HS-5 (cell line): ENCODE measurements at regions not wholly inside any gene's neighbourhood (a gene's known extent, or its start where the extent isn't known, plus 50 kb on each side); places are given as distances from the start of the nearest gene placed in this dataset.
"Not testable (repeated sequence)": the region's sequence is repeated elsewhere in the genome, so short reads cannot be mapped to it uniquely, and the experiment has no call there.

ENCODE experiments used
- DNase-seq: peaks from one replicate; pipeline ENCODE4 v3.0.0-alpha.2; 2012; ENCODE audit warnings: low read depth

DNA sequence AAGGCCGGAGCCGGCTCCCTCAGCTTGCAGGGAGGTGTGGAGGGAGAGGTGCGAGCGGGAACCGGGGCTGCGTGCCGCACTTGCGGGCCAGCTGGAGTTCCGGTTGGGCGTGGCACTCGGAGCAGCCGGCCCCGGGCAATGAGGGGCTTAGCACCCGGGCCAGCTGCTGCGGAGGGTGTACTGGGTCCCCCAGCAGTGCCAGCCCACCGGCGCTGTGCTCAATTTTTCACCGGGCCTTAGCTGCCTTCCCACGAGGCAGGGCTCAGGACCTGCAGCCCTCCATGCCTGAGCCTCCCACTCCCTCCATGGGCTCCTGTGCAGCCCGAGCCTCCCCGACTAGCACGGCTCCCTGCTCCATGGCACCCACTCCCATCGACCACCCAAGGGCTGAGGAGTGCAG, 62.2 kb upstream of the ANKRD55 start:
- DNase-seq: not testable (repeated sequence)

DNA sequence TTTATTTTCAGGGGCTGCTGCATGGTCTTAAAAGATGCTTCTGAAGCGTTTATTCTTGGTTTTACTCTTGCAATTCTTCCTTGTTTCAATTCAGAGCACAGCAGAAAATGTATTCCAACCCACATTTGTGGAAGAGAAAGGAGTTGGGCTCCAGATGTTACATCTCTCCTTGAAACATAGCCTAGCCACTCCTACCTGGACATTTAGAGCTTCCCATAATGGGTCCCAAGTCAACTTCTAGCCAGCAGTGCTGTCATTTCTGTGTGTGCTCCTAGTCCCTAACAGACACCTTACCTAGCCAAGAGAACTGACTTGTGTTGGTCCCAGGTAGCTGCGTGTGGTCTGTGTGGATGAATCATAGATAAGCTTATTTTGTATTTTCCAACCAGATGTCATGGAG, 61.2 kb upstream of the ANKRD55 start:
- DNase-seq: no peak

DNA sequence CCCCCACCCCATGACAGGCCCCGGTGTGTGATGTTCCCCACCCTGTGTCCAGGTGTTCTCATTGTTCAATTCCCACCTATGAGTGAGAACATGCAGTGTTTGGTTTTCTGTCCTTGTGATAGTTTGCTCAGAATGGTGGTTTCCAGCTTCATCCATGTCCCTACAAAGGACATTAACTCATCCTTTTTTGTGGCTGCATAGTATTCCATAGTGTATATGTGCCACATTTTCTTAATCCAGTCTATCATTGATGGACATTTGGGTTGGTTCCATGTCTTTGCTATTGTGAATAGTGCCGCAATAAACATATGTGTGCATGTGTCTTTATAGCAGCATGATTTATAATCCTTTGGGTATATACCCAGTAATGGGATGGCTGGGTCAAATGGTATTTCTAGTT, 59.7 kb upstream of the ANKRD55 start:
- DNase-seq: not testable (repeated sequence)

DNA sequence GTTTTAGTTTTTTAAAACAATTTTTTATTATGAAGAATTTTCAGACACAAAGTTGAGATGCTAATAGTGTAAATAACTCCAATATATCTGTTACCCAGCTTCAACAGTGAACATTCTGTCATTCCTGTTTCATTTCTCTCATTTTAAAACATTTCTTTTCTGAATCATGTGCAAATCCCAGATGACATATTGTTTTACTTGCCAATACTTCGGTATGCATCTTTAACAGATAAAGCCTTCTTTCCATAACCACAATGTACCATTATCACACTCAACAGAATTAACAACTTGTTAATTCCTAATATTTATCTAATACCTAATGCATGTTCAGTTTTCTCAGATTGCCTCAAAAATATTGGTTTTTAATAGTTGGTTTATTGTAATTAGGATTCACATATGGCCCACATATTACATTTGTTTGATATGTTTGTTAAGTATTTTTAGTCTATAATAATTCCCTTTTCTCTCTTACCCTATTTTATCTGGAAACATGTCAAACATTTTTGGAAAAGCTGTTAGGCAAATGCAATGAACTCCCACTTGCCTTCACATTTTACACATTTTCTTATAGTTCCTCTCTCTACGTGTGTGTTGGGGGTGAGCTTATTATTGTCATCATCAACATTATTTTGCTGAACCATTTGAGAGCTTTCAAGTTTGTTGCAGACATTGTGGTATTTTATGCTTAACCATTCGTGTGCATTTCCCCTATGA, 58.7 kb upstream of the ANKRD55 start:
- DNase-seq: no peak

DNA sequence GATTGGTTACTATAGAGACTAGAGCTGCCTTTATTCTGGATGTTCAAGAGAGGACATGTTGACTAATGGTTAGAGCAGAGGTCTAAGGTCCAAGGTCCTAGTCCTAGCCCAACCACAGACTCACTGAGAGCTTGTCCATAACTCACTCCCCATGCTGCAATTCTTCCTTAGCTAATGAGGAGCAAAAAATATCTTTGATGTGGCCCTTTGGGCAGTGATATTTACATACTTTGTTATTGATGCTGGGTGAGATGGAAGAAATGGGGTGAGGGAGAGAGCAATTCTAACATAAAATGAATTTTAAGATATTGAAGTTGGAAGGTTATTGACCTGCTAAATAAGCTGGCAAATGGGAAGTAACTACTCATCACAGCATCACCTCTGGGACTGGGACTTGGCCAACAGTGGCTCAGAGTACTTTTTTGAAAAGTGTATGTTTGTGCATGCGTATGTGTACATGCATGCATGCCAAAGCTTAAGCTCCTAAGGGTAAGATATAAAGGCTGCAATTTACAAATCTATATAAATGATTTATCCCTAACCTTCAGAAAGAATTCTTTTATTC, 58.0 kb upstream of the ANKRD55 start:
- no peak for DNase-seq

DNA sequence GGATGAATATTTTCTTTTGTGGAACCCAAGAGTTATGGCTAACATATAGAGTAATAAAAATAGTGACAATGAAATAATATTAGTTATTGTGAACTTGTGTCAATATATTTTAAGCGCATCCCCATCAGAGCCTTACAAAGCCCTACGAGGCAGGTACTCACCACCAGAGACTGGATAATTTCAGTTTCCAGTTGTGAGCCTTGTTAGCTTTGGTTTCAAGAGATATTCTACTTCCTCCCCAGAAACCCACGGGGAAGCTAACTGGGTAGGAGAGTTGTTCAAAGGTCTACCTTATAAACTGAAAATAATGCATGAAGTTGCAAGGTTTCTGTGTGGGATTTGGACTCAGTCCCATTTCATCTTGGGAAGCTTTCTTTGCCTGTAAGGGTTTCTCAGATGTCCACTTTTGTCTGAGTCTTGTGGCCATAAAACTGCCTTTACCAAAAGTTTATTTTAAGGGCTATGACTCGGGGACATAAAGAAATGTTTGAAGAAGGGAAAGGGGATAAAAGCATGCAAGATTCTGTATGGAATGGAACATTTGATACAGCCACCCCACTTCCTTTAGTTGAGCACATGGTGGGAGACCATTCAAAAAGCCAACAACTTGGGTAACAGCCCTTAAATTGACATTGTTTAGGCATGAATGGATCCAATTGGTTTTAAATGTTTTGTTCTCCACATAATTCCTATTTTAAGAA, 57.4 kb upstream of the ANKRD55 start:
- no peak for DNase-seq

DNA sequence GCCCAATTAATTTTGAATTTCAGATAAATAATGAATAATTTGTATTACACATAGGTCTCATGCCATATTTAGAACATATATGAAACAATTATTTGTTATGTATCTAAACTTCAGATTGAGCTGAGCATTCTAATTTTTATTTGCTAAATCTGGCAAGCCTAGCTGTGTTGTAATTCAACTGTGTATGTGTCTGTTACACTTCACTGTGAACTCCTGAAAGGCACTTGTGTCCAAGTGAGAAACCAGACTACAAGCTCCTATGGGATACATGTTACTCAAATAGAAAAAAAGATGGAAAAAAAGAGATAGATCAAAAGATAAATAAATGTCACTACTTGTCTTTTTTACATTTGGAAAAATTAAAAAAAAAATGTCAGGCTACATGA, 56.5 kb upstream of the ANKRD55 start:
- DNase-seq: no peak

DNA sequence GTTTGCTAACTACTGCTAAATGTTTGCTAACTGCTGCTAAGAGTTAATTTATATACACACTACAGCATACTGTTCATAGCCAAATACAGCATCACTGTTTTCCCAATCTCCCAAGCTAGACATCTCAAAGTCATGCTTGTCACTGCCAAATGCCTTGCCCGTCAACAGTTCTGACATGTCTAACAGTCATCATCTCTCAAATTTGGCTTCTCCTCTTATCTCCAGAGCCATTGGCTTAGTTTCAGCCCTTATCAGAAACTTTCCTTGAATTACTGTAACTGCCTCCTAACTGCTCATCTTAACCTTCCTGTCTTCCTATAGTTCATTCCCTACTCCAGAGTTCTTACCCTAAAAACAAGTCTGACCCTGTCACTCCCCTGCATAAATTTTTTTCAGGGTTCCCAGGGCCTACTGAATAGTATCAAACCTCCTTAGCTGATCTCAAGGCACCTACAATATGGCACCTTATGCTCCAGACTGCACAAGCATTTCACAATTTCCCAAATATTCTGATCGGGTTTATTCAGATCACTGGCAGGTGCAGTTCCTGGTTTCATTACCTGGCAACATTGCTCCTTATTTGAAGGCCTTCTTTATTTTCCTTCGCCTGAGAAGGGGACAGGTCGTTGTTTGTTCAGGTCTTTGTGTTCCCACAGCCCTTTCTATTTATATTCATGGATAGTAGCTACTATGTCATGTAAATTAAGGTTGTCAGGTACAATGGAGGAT, 55.9 kb upstream of the ANKRD55 start:
- no peak for DNase-seq

DNA sequence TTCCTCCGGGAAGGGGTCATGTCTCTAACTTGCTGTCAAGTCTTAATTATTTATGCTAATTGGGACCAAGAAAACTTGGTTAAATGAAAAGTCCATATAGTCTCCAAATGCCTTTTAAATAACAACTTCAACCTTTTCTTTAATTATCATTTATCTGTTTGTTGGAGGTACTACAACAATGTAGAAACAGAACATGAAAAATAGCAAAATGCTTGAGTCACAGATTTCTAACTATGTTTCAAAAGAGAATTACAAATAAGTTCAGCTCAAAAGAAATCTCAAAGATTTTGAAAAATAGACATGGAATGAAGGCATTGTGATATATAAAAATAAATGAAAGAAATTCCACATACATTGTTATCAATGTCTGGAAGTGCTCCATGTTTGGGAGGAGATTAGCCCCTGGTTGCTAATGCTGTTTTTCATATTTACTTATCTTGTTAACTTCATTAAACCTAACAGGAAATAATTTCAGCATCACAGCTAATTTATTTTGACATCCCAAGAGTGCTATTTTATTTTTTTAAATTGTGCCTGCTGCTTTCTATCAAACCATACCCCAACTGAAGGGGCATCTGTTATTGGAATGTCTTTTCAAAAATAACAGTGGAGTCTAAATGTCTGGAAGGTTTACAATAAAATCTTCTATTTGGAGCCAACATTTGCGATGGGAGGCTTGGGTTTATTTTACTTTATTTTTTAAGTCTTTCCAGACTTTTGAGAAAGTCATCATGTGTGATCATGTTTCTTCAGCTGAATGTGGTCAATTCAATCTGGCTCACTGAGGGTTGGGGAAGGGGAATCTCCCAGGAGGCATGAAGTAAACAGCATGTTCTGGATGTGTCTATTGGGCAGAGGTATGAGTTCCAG, 53.1 kb upstream of the ANKRD55 start:
- no peak for DNase-seq

DNA sequence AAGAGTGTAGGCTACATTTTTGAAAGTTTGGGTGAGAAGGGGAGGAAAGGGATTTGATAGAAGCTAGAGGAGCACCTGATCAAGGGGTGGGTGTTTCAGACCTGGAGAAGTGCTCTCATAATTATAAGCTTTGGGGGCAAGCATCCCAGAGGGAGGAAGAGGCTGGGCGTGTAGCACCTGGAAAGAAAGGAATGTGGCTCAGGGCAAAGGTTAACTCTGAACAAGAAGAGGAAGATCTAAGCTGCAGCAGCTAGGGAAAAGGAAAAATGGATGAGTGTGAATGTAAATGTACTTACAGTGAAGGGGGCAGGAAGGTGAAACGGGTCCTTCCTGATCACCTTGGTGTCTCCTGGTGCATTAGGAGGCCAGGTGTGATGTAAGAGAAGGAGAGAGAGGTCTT, 49.8 kb upstream of the ANKRD55 start:
- no peak for DNase-seq
